Large intestine (tissue), 3 donors: ENCODE measurements at regions not wholly inside any gene's neighbourhood (a gene's known extent, or its start where the extent isn't known, plus 50 kb on each side); places are given as distances from the start of the nearest gene placed in this dataset.

ENCODE experiments used
- DNase-seq, 2 donors: peaks; one replicate each; pipeline versions ENCODE4 v3.0.0 to v3.0.0-alpha.2; 2013
- H3K27ac ChIP-seq: one replicate; pipeline ENCODE4 v1.5.1; 2013; ENCODE audit warnings: low read length
- H3K27me3 ChIP-seq: 2 replicates; pipeline ENCODE4 v1.6.1; 2013; ENCODE audit warnings: low read length; ENCODE audit not compliant: control insufficient read depth, insufficient read depth
- H3K36me3 ChIP-seq: 2 replicates; pipeline ENCODE4 v1.6.1; 2013; ENCODE audit warnings: low read length; ENCODE audit not compliant: control insufficient read depth, insufficient read depth
- H3K4me1 ChIP-seq: one replicate; pipeline ENCODE4 v1.6.1; 2013; ENCODE audit warnings: low read length; ENCODE audit not compliant: control insufficient read depth, insufficient read depth
- H3K4me3 ChIP-seq: one replicate; pipeline ENCODE4 v1.5.1; 2013; ENCODE audit warnings: low read length
- H3K9me3 ChIP-seq: one replicate; pipeline ENCODE4 v1.6.1; 2013; ENCODE audit warnings: mild to moderate bottlenecking, low read depth, low read length, moderate library complexity; ENCODE audit not compliant: control insufficient read depth
- WGBS: methylation state at CpG from one replicate; pipeline ENCODE4 v1.1.5; 2013; ENCODE audit warnings: low lambda C conversion rate; ENCODE audit not compliant: insufficient coverage; 5-methylcytosine and 5-hydroxymethylcytosine counted together

DNA sequence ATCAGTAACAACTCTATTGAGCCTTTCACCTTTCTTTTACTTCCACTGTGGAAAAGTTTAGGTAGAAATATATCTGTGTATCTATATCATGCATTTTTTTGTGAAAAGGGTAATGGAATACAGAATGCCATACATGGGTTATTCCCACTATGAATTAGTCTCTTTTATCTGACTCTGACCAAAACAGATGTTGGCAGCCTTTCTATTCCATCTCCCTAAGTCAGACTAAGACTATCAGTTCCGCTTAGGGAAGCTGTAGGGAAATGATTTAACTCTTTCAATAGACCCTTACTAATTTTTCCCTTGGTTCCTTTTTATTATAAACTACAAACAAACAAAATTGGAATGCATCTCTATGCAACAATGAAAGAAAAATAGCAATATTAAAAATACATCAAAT, 92.3 kb upstream of the LEF1 start:
- no peak overlapping the region for H3K27ac ChIP-seq
- WGBS, result 57% methylated on average over 1 of the region's 1 CpG
- no peak for DNase-seq
- no peaks in the 10 kb centered on the region for H3K27me3 ChIP-seq
- no peak overlapping the region for H3K4me3 ChIP-seq
- no peaks in the 10 kb centered on the region for H3K9me3 ChIP-seq
- no peaks in the 10 kb centered on the region for H3K36me3 ChIP-seq
- H3K4me1 ChIP-seq, result no peaks in the 10 kb centered on the region

DNA sequence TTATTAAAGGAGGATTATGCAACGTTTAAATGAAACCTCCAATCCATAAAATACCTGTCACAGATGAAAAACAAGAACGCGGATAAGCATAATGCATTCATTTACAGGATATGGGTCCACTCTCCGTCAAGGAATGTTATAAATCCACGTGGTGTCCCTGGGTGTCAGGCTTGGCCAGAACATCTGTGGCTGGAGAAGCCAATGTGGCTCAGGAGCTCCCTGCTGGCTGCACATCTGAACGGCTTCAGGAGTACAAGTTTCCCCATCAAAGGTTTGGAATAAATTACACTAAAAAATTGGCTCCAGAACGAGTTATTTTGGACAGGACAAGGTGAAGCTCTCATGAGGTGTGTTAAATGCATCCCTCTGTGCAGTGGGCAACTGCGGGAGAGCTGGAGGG, 87.8 kb upstream of the LEF1 start:
- no peaks in the 10 kb centered on the region for H3K27me3 ChIP-seq
- H3K4me1 ChIP-seq, result no peaks in the 10 kb centered on the region
- DNase-seq, result no peak
- no peak overlapping the region for H3K4me3 ChIP-seq
- no peaks in the 10 kb centered on the region for H3K36me3 ChIP-seq
- no peaks in the 10 kb centered on the region for H3K9me3 ChIP-seq
- 83% methylated on average over 1 of the region's 8 CpGs for WGBS
- no peak overlapping the region for H3K27ac ChIP-seq

DNA sequence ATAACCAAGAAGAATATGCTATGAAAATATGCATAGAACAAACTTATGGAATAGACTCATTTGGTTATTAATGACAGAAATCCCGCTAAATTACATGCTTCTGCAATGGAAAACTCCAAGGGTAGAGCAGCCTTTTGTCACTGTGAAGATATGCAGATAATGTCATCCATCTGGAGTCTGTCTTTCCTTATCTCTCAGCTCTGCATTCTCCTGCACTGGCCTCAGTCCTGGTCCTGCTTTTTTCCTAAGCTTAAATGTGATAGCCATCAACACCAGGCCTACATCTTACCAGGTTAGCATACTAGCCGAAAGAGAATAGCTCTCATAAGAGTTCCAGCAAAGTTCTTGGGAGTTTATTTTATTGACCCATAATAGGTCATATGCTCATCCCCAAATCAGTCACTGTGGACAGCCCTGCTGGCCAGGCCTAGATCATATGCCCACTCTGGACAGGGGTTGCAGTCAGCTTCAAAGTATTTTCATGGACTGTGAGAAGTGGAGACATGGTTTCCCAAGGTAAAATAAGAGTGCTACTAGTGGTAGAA, 86.5 kb upstream of the LEF1 start:
- no peak overlapping the region for H3K27ac ChIP-seq
- H3K9me3 ChIP-seq, result no peaks in the 10 kb centered on the region
- no peaks in the 10 kb centered on the region for H3K4me1 ChIP-seq
- no CpG with 5 or more reads among the region's 2 CpGs for WGBS
- H3K36me3 ChIP-seq, result no peaks in the 10 kb centered on the region
- no peak for DNase-seq
- no peaks in the 10 kb centered on the region for H3K27me3 ChIP-seq
- H3K4me3 ChIP-seq, result no peak overlapping the region

DNA sequence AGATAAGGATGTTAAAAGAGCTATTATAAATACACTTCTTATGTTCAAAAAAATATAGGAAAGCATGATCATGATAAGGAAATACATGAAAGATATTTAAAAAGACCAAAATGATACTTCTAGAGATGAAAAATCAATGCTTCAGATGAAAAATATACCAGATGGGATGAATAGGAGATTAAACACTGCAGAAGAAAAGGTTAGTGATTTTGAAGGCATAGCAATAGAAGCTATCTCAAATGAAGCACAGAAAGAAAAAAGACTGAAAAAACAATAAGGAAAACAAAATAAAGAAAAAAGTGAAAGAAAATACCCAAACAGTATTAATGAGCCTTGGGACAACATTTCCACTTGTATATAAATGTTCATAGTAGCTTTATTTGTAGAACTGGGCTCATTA, 80.7 kb upstream of the LEF1 start:
- H3K27ac ChIP-seq, result no peak overlapping the region
- H3K9me3 ChIP-seq, result no peaks in the 10 kb centered on the region
- no peaks in the 10 kb centered on the region for H3K36me3 ChIP-seq
- H3K27me3 ChIP-seq, result no peaks in the 10 kb centered on the region
- H3K4me3 ChIP-seq, result no peak overlapping the region
- no peaks in the 10 kb centered on the region for H3K4me1 ChIP-seq
- DNase-seq, result no peak

DNA sequence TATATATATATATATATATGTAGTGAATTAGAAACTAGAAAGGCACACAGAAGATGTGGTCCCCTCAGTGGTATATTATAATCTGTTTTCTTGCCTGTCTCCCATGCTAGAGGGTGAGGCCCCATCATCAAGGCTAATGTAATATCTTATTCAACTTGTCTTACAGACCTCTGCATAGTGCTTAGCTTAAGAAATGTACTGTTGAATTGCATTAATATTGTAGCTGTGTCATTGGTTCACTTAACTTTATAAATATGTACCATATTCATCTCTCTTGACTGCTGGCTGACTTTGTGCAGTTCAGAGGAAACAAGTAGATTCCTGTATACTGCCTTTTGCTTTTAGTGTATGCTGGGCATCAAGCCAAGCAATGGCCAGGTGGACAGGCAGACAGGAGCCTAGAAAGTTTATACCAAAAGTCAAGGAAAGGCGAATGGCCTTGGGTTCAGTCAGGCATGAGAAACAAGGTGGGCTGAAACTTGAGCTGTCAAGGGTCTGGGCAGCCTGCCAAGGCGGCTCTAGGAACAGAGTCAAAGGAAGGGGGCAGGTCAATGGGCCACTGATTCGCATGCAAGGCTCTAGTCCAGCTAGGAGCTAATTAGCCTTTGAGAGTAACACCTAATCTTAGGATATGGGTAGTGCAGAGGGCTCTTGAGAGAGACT, 78.8 kb upstream of the LEF1 start:
- Histone ChIP-seq H3K4me1 (no peaks in the 10 kb centered on the region), H3K36me3 (no peaks in the 10 kb centered on the region), H3K9me3 (no peaks in the 10 kb centered on the region), H3K27ac (no peak overlapping the region), H3K27me3 (no peaks in the 10 kb centered on the region), H3K4me3 (no peak overlapping the region)
- no CpG with 5 or more reads among the region's 3 CpGs for WGBS
- DNase-seq, result peak; percentile 10 to 45

DNA sequence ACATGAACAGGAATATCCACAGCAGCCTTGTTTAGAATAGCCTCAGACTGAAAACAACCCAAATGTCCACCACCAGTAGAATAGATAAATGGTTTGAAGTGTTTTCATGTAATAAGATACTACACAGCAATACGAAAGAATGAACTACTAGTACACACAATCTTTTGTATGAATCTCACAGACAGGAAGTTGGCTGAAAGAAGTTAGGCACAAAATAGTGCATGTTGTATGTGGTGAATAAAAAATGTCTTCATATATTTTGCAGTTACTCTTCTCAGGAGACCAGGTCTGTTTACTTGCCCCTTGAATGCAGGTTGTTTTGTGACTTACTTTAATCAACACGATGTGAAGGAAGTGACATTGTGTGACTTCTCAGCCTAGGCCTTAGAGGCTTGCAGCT, 75.9 kb upstream of the LEF1 start:
- H3K27ac ChIP-seq, result no peak overlapping the region
- no peak overlapping the region for H3K4me3 ChIP-seq
- no peaks in the 10 kb centered on the region for H3K9me3 ChIP-seq
- no peaks in the 10 kb centered on the region for H3K4me1 ChIP-seq
- H3K27me3 ChIP-seq, result no peaks in the 10 kb centered on the region
- no peaks in the 10 kb centered on the region for H3K36me3 ChIP-seq
- no peak for DNase-seq
- WGBS, result no CpG with 5 or more reads among the region's 2 CpGs

GRCh38 chr4:108240366-108240765, 71.6 kb upstream of the LEF1 start:
- no peaks in the 10 kb centered on the region for H3K4me1 ChIP-seq
- H3K36me3 ChIP-seq, result no peaks in the 10 kb centered on the region
- no peaks in the 10 kb centered on the region for H3K27me3 ChIP-seq
- DNase-seq, result no peak
- no peak overlapping the region for H3K27ac ChIP-seq
- no peaks in the 10 kb centered on the region for H3K9me3 ChIP-seq
- H3K4me3 ChIP-seq, result no peak overlapping the region

DNA sequence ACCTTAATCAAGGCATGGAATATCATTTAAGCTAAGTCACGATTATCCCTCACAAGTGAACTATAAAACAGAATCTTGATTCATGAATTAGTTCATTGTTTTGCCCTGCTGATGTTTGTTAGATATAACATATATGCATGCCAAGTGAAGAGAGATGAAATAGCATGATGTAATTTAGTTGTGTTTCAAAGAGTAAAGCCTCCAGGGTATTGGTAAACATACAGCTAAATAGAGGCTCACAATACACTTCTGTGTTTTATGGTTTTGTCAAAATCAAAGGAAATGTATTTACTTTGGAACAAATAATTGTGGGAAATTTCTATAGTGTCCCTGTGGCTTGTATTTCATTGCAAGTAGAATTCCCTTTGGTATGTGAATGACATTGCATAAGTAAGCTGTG, 69.0 kb upstream of the LEF1 start:
- Histone ChIP-seq H3K4me3 (no peak overlapping the region), H3K4me1 (no peaks in the 10 kb centered on the region), H3K9me3 (no peaks in the 10 kb centered on the region), H3K27me3 (no peaks in the 10 kb centered on the region), H3K36me3 (no peaks in the 10 kb centered on the region), H3K27ac (no peak overlapping the region)
- DNase-seq, result no peak
- whole genome bisulfite sequencing, result no CpG with 5 or more reads among the region's 1 CpG

DNA sequence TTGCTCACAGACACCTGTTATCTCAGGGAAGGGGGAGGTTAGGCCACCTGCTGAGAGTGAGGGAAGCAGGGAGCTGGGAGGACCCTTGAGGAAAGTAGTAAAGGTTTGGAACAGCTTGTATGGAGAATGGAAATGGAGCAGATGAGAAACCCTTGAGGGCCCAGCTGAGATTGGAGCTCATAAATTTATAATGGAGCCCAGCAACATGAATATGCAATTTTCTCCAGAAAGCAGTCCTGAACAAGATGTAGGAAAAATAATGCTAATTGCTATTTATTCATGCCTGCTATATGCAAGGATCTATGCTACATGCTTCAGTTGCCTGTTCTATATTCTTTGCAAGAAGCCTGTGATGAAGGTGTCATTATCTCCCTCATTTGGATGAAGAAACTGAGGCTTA, 67.5 kb upstream of the LEF1 start:
- H3K4me3 ChIP-seq, result no peak overlapping the region
- H3K9me3 ChIP-seq, result no peaks in the 10 kb centered on the region
- H3K36me3 ChIP-seq, result no peaks in the 10 kb centered on the region
- H3K4me1 ChIP-seq, result no peaks in the 10 kb centered on the region
- DNase-seq, result no peak
- no peaks in the 10 kb centered on the region for H3K27me3 ChIP-seq
- no peak overlapping the region for H3K27ac ChIP-seq

- Histone ChIP-seq H3K27me3 (no peaks in the 10 kb centered on the region), H3K9me3 (no peaks in the 10 kb centered on the region), H3K27ac (no peak overlapping the region), H3K36me3 (no peaks in the 10 kb centered on the region), H3K4me1 (no peaks in the 10 kb centered on the region), H3K4me3 (no peak overlapping the region)
- WGBS, result no CpG with 5 or more reads among the region's 4 CpGs
- DNase-seq, result no peak
These were observed 59.2 kb upstream of the LEF1 start for GRCh38 chr4:108227923-108228322.

DNA sequence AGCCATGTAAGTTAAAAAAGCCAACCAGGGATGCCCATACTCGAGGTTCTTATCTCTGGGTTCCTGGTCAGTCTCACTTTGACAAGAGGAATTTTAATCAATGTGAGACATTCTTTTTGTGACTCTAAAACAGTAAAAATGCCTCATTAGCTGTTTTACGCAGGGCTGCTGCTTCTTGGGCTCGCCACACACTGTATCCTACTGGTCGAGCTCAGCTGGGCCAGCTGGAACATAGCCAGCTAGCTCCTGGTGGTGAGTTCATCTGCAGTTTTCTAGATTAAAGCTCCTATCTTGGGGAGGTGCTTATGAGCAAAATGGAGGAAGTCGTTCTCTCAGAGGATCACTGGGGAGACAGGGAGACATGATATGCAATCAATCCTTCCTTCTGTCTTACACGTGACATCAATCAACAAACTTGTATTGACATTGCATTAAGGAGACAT, 55.9 kb upstream of the LEF1 start:
- Histone ChIP-seq H3K36me3 (no peaks in the 10 kb centered on the region), H3K27me3 (no peaks in the 10 kb centered on the region), H3K9me3 (no peaks in the 10 kb centered on the region), H3K27ac (no peak overlapping the region), H3K4me3 (no peak overlapping the region), H3K4me1 (no peaks in the 10 kb centered on the region)
- WGBS, result 0% methylated on average over 1 of the region's 6 CpGs
- DNase-seq, result no peak
